A673 (cell line): ENCODE measurements at regions not wholly inside any gene's neighbourhood (a gene's known extent, or its start where the extent isn't known, plus 50 kb on each side); places are given as distances from the start of the nearest gene placed in this dataset.

ENCODE experiments used
- BruUV-seq: library from RNA; stranded (reverse); fragments of 400-500 nt; replicated peaks from 2 replicates; lab custom pipeline; 2021; lab: Mats Ljungman, UMichigan
- CTCF ChIA-PET: fragments of 300-600 bp; sonication (Branson Sonifier 250); formaldehyde crosslinking; loops from one replicate; lab custom pipeline; 2022; ENCODE audit warnings: antibody characterized with exemption; lab: Charles Lee
- POLR2A ChIA-PET: fragments of 300-600 bp; sonication (Branson Sonifier 250); formaldehyde crosslinking; loops from one replicate; lab custom pipeline; 2022; ENCODE audit warnings: antibody characterized with exemption; ENCODE audit not compliant: low non-redundant PET; lab: Charles Lee
- DNase-seq: peaks from one replicate; pipeline ENCODE4 v3.0.0-alpha.2; 2015; ENCODE audit warnings: low spot score
- H3K27ac ChIP-seq: fragments of 200-600 bp; sonication (generic); 2 replicates; pipeline ENCODE4 v1.5.1; 2016; ENCODE audit warnings: mixed run types, low read depth, mild to moderate bottlenecking, mixed read lengths, antibody characterized with exemption, low read length; ENCODE audit not compliant: poor library complexity, severe bottlenecking
- H3K27me3 ChIP-seq: fragments of 200-600 bp; sonication (generic); replicated peaks from 2 replicates; pipeline ENCODE4 v1.6.1; 2017; ENCODE audit warnings: mixed run types, low read depth, mild to moderate bottlenecking, mixed read lengths, antibody characterized with exemption, low read length; ENCODE audit not compliant: insufficient read depth, poor library complexity
- H3K36me3 ChIP-seq: fragments of 200-600 bp; sonication (generic); 2 replicates; pipeline ENCODE4 v1.6.1; 2016; ENCODE audit warnings: mixed run types, mild to moderate bottlenecking, mixed read lengths, antibody characterized with exemption, low read length; ENCODE audit not compliant: insufficient read depth, poor library complexity, severe bottlenecking
- H3K4me1 ChIP-seq: fragments of 200-600 bp; sonication (generic); 2 replicates; pipeline ENCODE4 v1.6.1; 2017; ENCODE audit warnings: mixed run types, mild to moderate bottlenecking, mixed read lengths, antibody characterized with exemption, low read length; ENCODE audit not compliant: insufficient read depth, poor library complexity, severe bottlenecking
- H3K4me3 ChIP-seq: fragments of 200-600 bp; sonication (generic); 2 replicates; pipeline ENCODE4 v1.5.1; 2016; ENCODE audit warnings: low read depth, mixed run types, mild to moderate bottlenecking, mixed read lengths, low read length; ENCODE audit not compliant: poor library complexity, severe bottlenecking
- H3K9me3 ChIP-seq: fragments of 200-600 bp; sonication (generic); 2 replicates; pipeline ENCODE4 v1.6.1; 2016; ENCODE audit warnings: mixed run types, low read depth, mild to moderate bottlenecking, mixed read lengths, antibody characterized with exemption, low read length; ENCODE audit not compliant: poor library complexity, severe bottlenecking
- CTCF ChIP-seq: fragments of 300-800, 200-600 bp; sonication (generic); conservative IDR thresholded peaks from 2 replicates; pipeline ENCODE4 v1.5.1; 2017; ENCODE audit warnings: low read depth, mild to moderate bottlenecking, antibody characterized with exemption, low read length, moderate library complexity, mixed read lengths
- EZH2 ChIP-seq: fragments of 200-600 bp; sonication (generic); IDR thresholded peaks from 2 replicates; pipeline ENCODE4 v1.6.1; 2017; ENCODE audit warnings: borderline replicate concordance, low read depth, mild to moderate bottlenecking, mixed read lengths, antibody characterized with exemption, low read length; ENCODE audit not compliant: poor library complexity, severe bottlenecking
- intact Hi-C: fragments of 100-400 bp; cut with micrococcal nuclease; formaldehyde crosslinking; loops from one replicate; pipeline ENCODE4 v1.10.0; 2022; ENCODE audit not compliant: unreplicated experiment

- H3K4me3 ChIP-seq: no peak overlapping the region
- H3K27ac ChIP-seq: no peak overlapping the region
- no TSS peak for BruUV-seq
- ChIA-PET POLR2A (no interaction called here), CTCF (no interaction called here)
- no peak for TF ChIP-seq CTCF
- no peak for TF ChIP-seq EZH2
- no peaks in the 10 kb centered on the region for H3K9me3 ChIP-seq
- H3K27me3 ChIP-seq: no peaks in the 10 kb centered on the region
- no peaks in the 10 kb centered on the region for H3K36me3 ChIP-seq
- H3K4me1 ChIP-seq: no peaks in the 10 kb centered on the region
- no peak for DNase-seq
- intact Hi-C loops: no loop called here
Observed at GRCh38 chr3:117817103-117817502, 1107.5 kb downstream of the TUSC7 start.

GRCh38 chr3:117818592-117818991 is 1109.0 kb downstream of the TUSC7 start:
- no peak for TF ChIP-seq CTCF
- no peak for TF ChIP-seq EZH2
- CTCF ChIA-PET: no interaction called here
- H3K9me3 ChIP-seq: no peaks in the 10 kb centered on the region
- no peaks in the 10 kb centered on the region for H3K4me1 ChIP-seq
- no peak overlapping the region for H3K4me3 ChIP-seq
- no peak overlapping the region for H3K27ac ChIP-seq
- intact Hi-C loops: no loop called here
- BruUV-seq: no TSS peak
- H3K36me3 ChIP-seq: no peaks in the 10 kb centered on the region
- DNase-seq: no peak
- no peaks in the 10 kb centered on the region for H3K27me3 ChIP-seq
- POLR2A ChIA-PET: no interaction called here

- intact Hi-C loops: no loop called here
- ChIA-PET CTCF (no interaction called here), POLR2A (no interaction called here)
- no peaks in the 10 kb centered on the region for H3K4me1 ChIP-seq
- no peaks in the 10 kb centered on the region for H3K27me3 ChIP-seq
- H3K4me3 ChIP-seq: no peak overlapping the region
- H3K9me3 ChIP-seq: no peaks in the 10 kb centered on the region
- TF ChIP-seq CTCF: no peak
- no peak for DNase-seq
- no peak overlapping the region for H3K27ac ChIP-seq
- no peaks in the 10 kb centered on the region for H3K36me3 ChIP-seq
- BruUV-seq: no TSS peak
Observed at GRCh38 chr3:117820658-117821299, 1111.2 kb downstream of the TUSC7 start.
